Adrenal gland (tissue), 9 donors: ENCODE measurements at regions not wholly inside any gene's neighbourhood (a gene's known extent, or its start where the extent isn't known, plus 50 kb on each side); places are given as distances from the start of the nearest gene placed in this dataset.

Source experiments
- DNase-seq, 7 donors: peaks; one replicate each; pipeline ENCODE4 v3.0.0-alpha.2; 2019 to 2020
- H3K27ac ChIP-seq, 5 donors: fragments of 200-600 bp; sonication (generic) in 4 of 5; 1 replicate in 3 of 5; 2 replicates in 2 of 5; pipeline versions ENCODE4 v1.5.1 to v1.8.0; 2016 to 2020; ENCODE audit warnings: mild to moderate bottlenecking in 1 of 5
- H3K27me3 ChIP-seq: fragments of 200-600 bp; 2 replicates; pipeline ENCODE4 v1.8.0; 2021
- H3K36me3 ChIP-seq, 2 donors: fragments of 200-600 bp; replicated peaks in 1 of 2; 1 replicate in 1 of 2; 2 replicates in 1 of 2; pipeline versions ENCODE4 v1.5.1 to v1.8.0; 2018 to 2022
- H3K4me1 ChIP-seq, 2 donors: fragments of 200-600 bp; replicated peaks in 1 of 2; 1 replicate in 1 of 2; 2 replicates in 1 of 2; pipeline versions ENCODE4 v1.5.1 to v1.8.0; 2018 to 2021
- H3K4me3 ChIP-seq, 4 donors: fragments of 200-600 bp; sonication (generic) in 3 of 4; one replicate each; pipeline ENCODE4 v1.5.1; 2016 to 2018
- H3K9me3 ChIP-seq, 3 donors: fragments of 200-600 bp; sonication (generic) in 1 of 3; replicated peaks in 1 of 3; 1 replicate in 2 of 3; 2 replicates in 1 of 3; pipeline versions ENCODE4 v1.5.1 to v1.8.0; 2016 to 2021
- CTCF ChIP-seq, 6 experiments: fragments of 450-650 bp in 4 of 6; fragments of 200-600 bp in 2 of 6; sonication (generic) in 1 of 6; IDR thresholded peaks; 1 replicate in 5 of 6; 2 replicates in 1 of 6; pipeline versions ENCODE4 v1.5.1 to v1.8.0; 2016 to 2021; ENCODE audit warnings: antibody characterized with exemption in 6 of 6, mild to moderate bottlenecking in 2 of 6, moderate library complexity in 1 of 6
- POLR2A ChIP-seq, 2 donors: fragments of 450-650 bp; IDR thresholded peaks; one replicate each; pipeline ENCODE4 v1.6.1; 2017; ENCODE audit warnings: antibody characterized with exemption in 2 of 2, mild to moderate bottlenecking in 2 of 2, moderate library complexity in 1 of 2
- WGBS, 4 donors: extraction: QIAGEN DNeasy Blood & Tissue Kit in 2 of 4; methylation state at CpG; one replicate each; pipeline versions ENCODE4 v1.1.5 to v1.1.7; 2013 to 2017; 5-methylcytosine and 5-hydroxymethylcytosine counted together
- intact Hi-C, 2 donors: fragments of 100-400 bp; cut with DNase I; formaldehyde crosslinking; loops; one replicate each; pipeline versions ENCODE4 v1.14.1 to v1.15.0; 2022 to 2023
- donor health status: healthy with polysubstance abuse.
- donor health status: Bipolar disorder and iron deficiency.
- donor health status: DM: yes; HTN: yes; CAD: no.
- donor health status: DM: no; HTN: no; CAD: no.
- donor health status: DM: no; HTN: no; CAD: no.

DNA sequence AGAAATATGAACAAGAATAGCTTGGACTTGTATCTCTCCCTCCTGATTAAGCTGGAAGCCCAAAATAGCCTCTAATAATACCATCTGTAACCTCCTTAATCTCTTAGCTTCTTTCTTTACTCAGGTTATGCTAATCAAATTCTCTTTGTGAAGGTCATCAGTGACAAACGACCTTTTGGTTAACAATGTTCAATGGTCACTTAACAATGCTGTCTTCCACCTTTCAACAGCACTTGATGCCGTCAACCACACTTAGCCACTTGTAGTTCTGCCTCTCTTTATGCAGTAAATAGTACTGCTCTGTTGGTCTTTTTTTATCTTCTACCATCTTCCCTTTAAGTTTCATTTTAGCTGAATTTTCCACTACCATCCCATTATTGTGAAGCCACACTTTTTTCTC is 476.6 kb upstream of the TGFBR2 start:
- DNase-seq, result no peak
- Histone ChIP-seq H3K27ac (no peak overlapping the region), H3K27me3 (no peaks in the 10 kb centered on the region), H3K4me1 (no peaks in the 10 kb centered on the region), H3K9me3 (no peaks in the 10 kb centered on the region), H3K4me3 (no peak overlapping the region), H3K36me3 (no peaks in the 10 kb centered on the region)
- WGBS, 4 donors, result 69 to 82% (median 72%) methylated on average over 2 of the region's 2 CpGs
- intact Hi-C loops, result no loop called here
- no peak for TF ChIP-seq CTCF (IDR thresholded peaks at IDR 0.05)
- TF ChIP-seq POLR2A (IDR thresholded peaks at IDR 0.05), result no peak

DNA sequence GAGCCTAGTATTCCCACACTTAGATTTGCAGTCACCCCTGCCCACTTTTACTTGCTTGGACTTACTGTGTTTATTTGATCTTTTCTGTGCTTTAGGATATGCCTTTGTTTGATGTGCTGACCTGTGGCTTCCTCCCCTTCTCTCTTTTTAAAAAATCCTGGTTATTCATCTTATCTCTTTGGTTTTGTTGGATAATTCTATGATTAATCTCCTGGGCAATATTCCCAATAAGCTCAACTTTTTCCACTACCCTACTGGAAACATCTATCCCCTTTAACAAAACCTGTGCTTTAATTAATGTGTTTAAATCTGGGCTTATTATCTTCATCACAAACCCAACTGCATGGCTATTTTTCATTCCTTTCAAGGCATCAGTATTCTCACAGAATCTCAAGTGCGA is 476.0 kb upstream of the TGFBR2 start:
- no peaks in the 10 kb centered on the region for H3K36me3 ChIP-seq
- 86 to 96% (median 91%) methylated on average over 1 of the region's 1 CpG for WGBS, 4 donors
- no peaks in the 10 kb centered on the region for H3K27me3 ChIP-seq
- no peaks in the 10 kb centered on the region for H3K4me1 ChIP-seq
- no peak for DNase-seq
- H3K4me3 ChIP-seq, result no peak overlapping the region
- no peak overlapping the region for H3K27ac ChIP-seq
- intact Hi-C loops, result no loop called here
- no peaks in the 10 kb centered on the region for H3K9me3 ChIP-seq
- no peak for TF ChIP-seq CTCF (IDR thresholded peaks at IDR 0.05)

- 80 to 92% (median 89%) methylated on average over 4 of the region's 4 CpGs for WGBS, 4 donors
- no peaks in the 10 kb centered on the region for H3K27me3 ChIP-seq
- H3K4me3 ChIP-seq, result no peak overlapping the region
- TF ChIP-seq CTCF (IDR thresholded peaks at IDR 0.05) (no peak), POLR2A (IDR thresholded peaks at IDR 0.05) (no peak)
- intact Hi-C loops, result no loop called here
- DNase-seq, result no peak
- H3K4me1 ChIP-seq, result no peaks in the 10 kb centered on the region
- no peak overlapping the region for H3K27ac ChIP-seq
- no peaks in the 10 kb centered on the region for H3K36me3 ChIP-seq
- H3K9me3 ChIP-seq, result no peaks in the 10 kb centered on the region
Measured at GRCh38 chr3:30131191-30131590, 475.2 kb upstream of the TGFBR2 start.

- WGBS, 4 donors, result 64 to 87% (median 84%) methylated on average over 4 of the region's 4 CpGs
- no peaks in the 10 kb centered on the region for H3K9me3 ChIP-seq
- H3K27me3 ChIP-seq, result no peaks in the 10 kb centered on the region
- no peak for TF ChIP-seq POLR2A (IDR thresholded peaks at IDR 0.05)
- TF ChIP-seq CTCF (IDR thresholded peaks at IDR 0.05), result no peak
- H3K36me3 ChIP-seq, result no peaks in the 10 kb centered on the region
- no peak overlapping the region for H3K27ac ChIP-seq
- DNase-seq, result no peak
- H3K4me1 ChIP-seq, result no peaks in the 10 kb centered on the region
- H3K4me3 ChIP-seq, result no peak overlapping the region
- intact Hi-C loops, result no loop called here
Measured at GRCh38 chr3:30135190-30135589, 471.2 kb upstream of the TGFBR2 start.
